ENCODE measurements at regions not wholly inside any gene's neighbourhood (a gene's known extent, or its start where the extent isn't known, plus 50 kb on each side); places are given as distances from the start of the nearest gene placed in this dataset.
A peak's percentile ranks its signal among the peaks of the same experiment; 100 is the strongest.

GRCh38 chr15:31177951-31178350, 76.4 kb upstream of the TRPM1 start:
- DNase-seq, result no peak
- intact Hi-C loops (cut with DNase I), result no loop called here

- intact Hi-C loops (cut with DNase I), result no loop called here
- no peak for DNase-seq
Observed at GRCh38 chr15:31178705-31179104, 77.2 kb upstream of the TRPM1 start.

- intact Hi-C loops (cut with DNase I), result no loop called here
- DNase-seq, result no peak
Observed at GRCh38 chr15:31179693-31180092, 78.2 kb upstream of the TRPM1 start.

- no peak for DNase-seq
- intact Hi-C loops (cut with DNase I), result no loop called here
Observed at GRCh38 chr15:31193291-31193690, 91.8 kb upstream of the TRPM1 start.

GRCh38 chr15:31195871-31196270, 94.3 kb upstream of the TRPM1 start:
- intact Hi-C loops (cut with DNase I), result no loop called here
- DNase-seq, result no peak

- peak in 2 of 10 donors; percentile 41 to 82 for DNase-seq
- intact Hi-C loops (cut with DNase I), result no loop called here
Observed at GRCh38 chr15:31197497-31198414, 96.2 kb upstream of the TRPM1 start.

- DNase-seq, result peak; percentile 51 to 96 (median 75)
- intact Hi-C loops (cut with DNase I), result no loop called here
Observed at GRCh38 chr15:31200735-31201151, 99.2 kb upstream of the TRPM1 start.

- no peak for DNase-seq
Observed at GRCh38 chr15:31202953-31203352, 101.4 kb upstream of the TRPM1 start.

GRCh38 chr15:31203999-31204398, 102.5 kb upstream of the TRPM1 start:
- DNase-seq, result no peak
- intact Hi-C loops (cut with DNase I), result no loop called here

More at GRCh38 chr15:31202953-31203352, 101.4 kb upstream of the TRPM1 start:
- intact Hi-C loops (cut with DNase I), result no loop called here

GRCh38 chr15:31206386-31207181, 105.1 kb upstream of the TRPM1 start:
- peak in 2 of 10 donors; percentile 56 to 62 for DNase-seq
- intact Hi-C loops (cut with DNase I), result loop anchor here (2.0 kb wide), 1 partner anchor 282 kb away; no protein-coding TSS in a partner anchor

GRCh38 chr15:31207246-31207645, 105.7 kb upstream of the TRPM1 start:
- DNase-seq, result peak in 2 of 10 donors; percentile 13 to 24
- intact Hi-C loops (cut with DNase I), result loop anchor here (2.0 kb wide), 1 partner anchor 282 kb away; no protein-coding TSS in a partner anchor

GRCh38 chr15:31207861-31208260, 106.3 kb upstream of the TRPM1 start:
- intact Hi-C loops (cut with DNase I), result loop anchor here (2.0 kb wide), 1 partner anchor 281 kb away; no protein-coding TSS in a partner anchor

GRCh38 chr15:31208817-31209216, 107.3 kb upstream of the TRPM1 start:
- intact Hi-C loops (cut with DNase I), result no loop called here
- DNase-seq, result no peak

More at GRCh38 chr15:31207861-31208260, 106.3 kb upstream of the TRPM1 start:
- DNase-seq, result peak in 1 of 10 donors; percentile 56

GRCh38 chr15:31211353-31211752, 109.8 kb upstream of the TRPM1 start:
- DNase-seq, result peak in 1 of 10 donors; percentile 38
- intact Hi-C loops (cut with DNase I), result loop anchor here (10.0 kb wide), 1 partner anchor 153 kb away; no protein-coding TSS in a partner anchor

GRCh38 chr15:31212326-31213080, 111.0 kb upstream of the TRPM1 start:
- peak in 1 of 10 donors; percentile 39 for DNase-seq
- intact Hi-C loops (cut with DNase I), result loop anchor here (10.0 kb wide), 1 partner anchor 152 kb away; no protein-coding TSS in a partner anchor

GRCh38 chr15:31214158-31214863, 112.3 kb upstream of the KLF13 start:
- intact Hi-C loops (cut with DNase I), result loop anchor here (10.0 kb wide), 1 partner anchor 150 kb away; no protein-coding TSS in a partner anchor
- DNase-seq, result peak in 1 of 10 donors; percentile 60

GRCh38 chr15:31214864-31215489, 111.7 kb upstream of the KLF13 start:
- intact Hi-C loops (cut with DNase I), result loop anchor here (1.0 to 10.0 kb wide), 3 partner anchors 111 to 220 kb away; partner anchors contain the start of gene KLF13
- peak in 3 of 10 donors; percentile 27 to 88 (median 37) for DNase-seq

GRCh38 chr15:31215490-31216214, 111.0 kb upstream of the KLF13 start:
- intact Hi-C loops (cut with DNase I), result loop anchor here (1.0 to 10.0 kb wide), 3 partner anchors 111 to 220 kb away; partner anchors contain the start of gene KLF13
- peak; percentile 60 to 96 (median 74) for DNase-seq

Measured in posterior cingulate gyrus (tissue), 11 donors.